Fibroblast of skin of right quadriceps (primary cell): ENCODE measurements at regions not wholly inside any gene's neighbourhood (a gene's known extent, or its start where the extent isn't known, plus 50 kb on each side); places are given as distances from the start of the nearest gene placed in this dataset.

Source experiments
- DNase-seq: peaks from one replicate; pipeline ENCODE4 v3.0.0-alpha.2; 2013

GRCh38 chr14:71725922-71726579, 206.2 kb upstream of the RGS6 start:
- DNase-seq = peak; percentile 87

DNA sequence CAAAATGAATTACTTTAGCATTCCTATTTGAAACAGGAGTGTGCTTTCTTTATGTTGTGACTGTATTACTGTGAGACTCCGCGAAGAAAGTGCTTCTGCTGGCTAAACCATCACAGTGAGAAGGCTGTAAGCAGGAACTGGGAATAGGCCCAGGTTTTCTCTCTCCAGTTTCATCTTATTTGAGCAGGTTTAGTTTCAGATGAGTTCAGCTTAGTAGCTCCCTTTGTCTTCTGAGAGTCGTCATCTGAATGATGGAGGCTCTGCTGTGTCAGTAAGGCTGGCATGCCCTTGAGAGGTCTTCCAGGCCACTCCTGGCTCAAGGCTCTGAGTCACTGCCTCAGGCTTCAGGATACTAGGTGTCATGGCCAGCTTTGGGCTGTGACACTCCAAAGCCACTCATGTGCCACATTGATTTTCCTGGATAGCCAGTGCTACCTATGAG, 205.6 kb upstream of the RGS6 start:
- DNase-seq = no peak

DNA sequence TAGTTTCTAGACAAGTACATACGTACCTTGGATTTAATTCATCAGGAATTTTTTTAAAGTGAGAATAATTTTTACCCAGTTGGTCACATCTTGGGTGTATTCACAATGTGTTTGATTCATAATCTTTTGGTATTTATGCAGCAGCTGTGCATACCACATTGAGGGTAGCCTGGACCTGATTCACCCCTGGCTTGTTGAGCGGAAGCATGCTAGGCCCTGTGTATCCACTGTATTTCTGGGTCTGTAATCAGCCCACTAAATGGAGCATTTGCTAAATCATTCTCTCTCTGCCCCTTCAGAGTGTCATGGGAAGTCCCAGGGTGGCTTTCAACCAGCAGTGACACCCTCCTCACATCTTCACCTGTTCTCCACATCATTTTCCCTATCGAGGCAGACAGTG, 203.8 kb upstream of the RGS6 start:
- peak; percentile 31 for DNase-seq

GRCh38 chr14:71729596-71729995, 202.6 kb upstream of the RGS6 start:
- DNase-seq = no peak

GRCh38 chr14:71730471-71730870, 201.8 kb upstream of the RGS6 start:
- DNase-seq = peak; percentile 48

DNA sequence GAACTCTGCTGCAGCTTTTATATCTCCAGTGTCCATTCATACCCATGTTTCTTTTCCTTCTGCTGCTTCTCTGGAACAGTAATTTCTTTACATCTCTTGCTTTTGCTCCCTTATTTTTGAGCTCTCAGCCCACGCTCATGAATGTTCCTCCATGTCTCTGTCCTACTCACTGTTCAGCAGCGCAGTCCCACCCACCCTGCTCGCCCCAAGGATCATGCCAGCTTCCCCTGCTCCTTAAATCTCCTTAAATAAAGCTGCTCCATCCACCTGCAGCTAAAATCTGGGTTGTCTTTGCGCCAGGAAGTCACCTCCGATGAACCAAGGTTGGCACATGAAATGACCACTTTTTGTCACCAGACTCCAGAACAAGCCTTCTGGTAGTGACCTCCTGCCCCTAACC, 201.1 kb upstream of the RGS6 start:
- no peak for DNase-seq

- DNase-seq = peak; percentile 77
Observed at GRCh38 chr14:71733210-71733883, 198.9 kb upstream of the RGS6 start.

DNA sequence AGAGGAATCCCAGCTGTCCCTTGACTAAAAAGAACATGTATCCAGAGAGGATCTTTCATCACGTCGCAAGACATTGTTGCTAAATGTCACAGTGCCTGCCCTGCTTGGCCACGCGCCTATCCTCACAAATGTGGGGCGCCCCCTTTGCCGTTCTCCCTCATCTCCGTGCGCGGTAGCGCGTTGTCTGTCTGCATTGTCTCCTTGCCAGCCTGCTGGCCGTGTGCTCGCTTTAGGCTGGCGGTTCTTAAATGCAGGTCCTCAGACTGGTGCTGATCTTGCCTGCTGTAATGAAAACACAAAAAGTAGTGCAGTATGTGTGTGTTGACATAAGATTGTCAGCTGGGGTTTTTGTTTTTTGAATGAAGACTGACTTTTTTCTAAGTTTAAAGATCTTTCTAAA, 198.2 kb upstream of the RGS6 start:
- no peak for DNase-seq

DNA sequence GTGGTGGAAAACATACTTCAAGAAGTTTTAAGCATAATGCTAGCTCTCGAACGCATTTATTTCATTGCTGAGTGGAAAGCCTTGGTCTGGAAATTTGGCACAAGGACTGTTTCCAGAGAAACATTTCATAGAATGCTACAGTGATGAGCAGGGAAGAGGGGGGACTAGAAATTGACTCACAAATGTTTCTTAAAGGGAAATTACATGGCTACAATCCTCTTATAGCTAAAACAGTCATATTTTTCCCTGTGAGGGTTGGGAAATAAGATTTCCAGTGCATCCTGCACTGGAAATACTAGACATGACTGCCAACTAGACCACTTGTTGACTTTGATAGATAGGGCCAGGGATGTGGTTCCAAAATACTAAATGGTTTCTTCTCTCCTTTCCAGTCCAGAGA, 197.3 kb upstream of the RGS6 start:
- DNase-seq = peak; percentile 12

DNA sequence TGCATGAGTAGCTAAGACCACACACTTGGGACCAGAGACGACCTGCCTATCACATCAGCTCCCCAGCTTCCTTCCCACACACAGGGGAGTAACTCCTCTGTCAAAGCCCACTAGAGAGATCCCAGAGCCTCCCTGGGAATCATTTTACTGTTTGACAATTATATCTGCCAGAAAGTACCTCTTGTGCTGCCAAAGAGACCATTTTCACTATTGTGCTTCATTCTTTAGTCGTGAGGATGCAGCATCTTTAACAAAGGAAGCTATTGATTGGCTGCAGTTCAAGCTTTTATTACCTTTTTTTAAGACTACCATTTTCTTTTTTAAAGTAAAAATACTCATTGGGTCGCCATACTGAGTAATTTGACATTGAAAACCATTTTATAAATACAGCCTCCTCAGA, 194.5 kb upstream of the RGS6 start:
- no peak for DNase-seq

- DNase-seq = peak; percentile 24
Observed at GRCh38 chr14:71739273-71739990, 192.8 kb upstream of the RGS6 start.

- DNase-seq = no peak
Observed at GRCh38 chr14:71741241-71741640, 191.0 kb upstream of the RGS6 start.

DNA sequence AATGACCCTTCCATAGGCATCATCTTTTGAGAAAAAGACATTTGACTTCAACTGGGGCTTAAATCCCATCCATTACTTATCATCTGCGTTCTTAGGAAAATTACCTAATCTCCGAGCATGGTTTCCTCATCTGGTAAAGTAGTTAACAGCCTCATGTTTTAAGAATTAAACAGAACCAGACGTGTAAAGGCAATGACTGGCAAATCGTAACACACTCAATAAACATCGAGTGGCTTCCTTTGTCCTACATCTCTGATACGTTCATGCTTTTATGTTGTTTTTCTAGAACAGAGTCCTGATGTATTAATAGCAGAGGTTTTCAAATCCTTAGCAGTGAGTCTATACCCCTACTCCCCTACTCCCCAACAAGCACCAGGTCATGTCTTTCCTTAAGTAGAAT, 189.7 kb upstream of the RGS6 start:
- DNase-seq = peak; percentile 49

- DNase-seq = no peak
Observed at GRCh38 chr14:71745072-71745471, 187.2 kb upstream of the RGS6 start.

- DNase-seq = no peak
Observed at GRCh38 chr14:71748196-71748595, 184.0 kb upstream of the RGS6 start.

- no peak for DNase-seq
Observed at GRCh38 chr14:71749613-71750238, 182.5 kb upstream of the RGS6 start.

DNA sequence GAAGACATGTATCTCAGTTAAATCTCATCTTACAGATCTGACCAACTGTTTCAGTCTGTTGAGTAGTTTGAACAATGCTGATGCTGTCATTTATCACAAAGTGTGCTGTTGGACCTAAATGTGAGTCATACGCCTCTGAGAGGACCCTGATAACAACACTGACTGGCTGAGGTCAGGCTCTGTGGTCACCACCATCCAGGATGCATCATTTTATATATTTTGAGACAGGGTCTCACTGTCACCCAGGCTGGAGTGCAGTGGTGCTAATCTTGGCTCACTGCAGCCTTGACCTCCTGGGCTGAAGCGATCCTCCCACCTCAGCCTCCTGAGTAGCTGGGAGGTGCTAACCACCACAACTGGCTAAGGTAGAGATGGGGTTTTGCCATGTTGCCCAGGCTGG, 181.0 kb upstream of the RGS6 start:
- no peak for DNase-seq

DNA sequence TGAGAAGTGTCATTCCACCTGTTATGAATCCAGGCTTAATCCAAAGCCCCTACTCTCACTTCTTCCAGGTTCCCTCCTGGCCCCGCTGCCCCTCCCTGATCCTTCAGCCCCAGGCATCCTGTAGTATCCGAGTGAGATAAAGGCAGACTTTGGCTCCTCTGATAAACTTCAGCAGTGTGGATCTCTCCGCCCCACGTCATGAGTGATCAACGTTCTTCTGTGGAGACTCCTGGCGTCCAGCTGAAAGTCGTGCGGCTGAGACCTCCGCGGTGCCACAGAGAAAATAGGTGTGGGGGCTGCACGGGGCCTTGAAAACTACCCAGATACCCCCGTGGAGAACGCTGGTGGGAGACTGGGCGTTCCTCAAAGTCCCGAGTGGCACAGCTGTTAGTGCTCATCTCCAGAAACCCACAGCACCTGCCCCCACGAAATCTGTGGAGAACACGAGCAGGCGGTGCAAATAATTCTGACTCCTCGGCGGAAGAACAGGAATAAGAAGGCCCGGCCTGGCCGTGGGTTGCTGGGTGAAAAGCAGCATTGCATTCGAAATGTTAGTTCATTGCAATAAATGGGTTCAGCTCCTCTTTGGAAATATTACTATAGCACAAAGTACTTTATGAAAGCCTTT, 180.0 kb upstream of the RGS6 start:
- no peak for DNase-seq

DNA sequence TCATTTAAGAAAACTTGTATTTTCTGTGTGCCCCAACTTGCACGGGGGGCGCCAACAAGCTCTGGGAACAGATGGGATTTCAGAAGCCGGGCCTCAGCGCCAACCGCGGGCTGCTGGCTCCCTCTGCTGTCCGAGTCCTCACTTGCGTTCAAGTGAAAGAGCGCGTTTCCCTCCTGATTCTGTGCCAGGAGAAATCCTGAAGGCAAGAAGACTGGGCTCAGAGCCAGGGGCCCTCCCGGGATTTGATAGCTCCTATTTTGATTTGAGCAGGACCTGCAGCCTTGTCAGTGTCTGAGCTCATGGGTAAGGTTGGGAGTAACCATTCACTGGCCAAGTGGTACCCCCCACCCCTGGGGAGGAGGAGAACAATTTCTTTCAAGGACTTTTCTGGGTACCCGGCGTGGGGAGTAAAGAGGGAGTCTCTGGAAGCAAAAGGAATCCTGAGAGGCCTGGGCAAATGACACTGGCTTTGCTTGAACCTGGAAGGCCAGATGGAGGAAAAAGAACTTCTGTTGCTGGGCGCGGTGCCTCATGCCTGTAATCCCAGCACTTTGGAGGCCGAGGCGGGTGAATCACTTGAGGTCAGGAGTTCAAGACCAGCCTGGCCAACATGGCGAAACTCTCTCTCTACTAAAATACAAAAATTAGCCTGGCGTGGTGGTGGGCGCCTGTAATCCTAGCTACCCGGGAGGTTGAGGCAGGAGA, 179.0 kb upstream of the RGS6 start:
- DNase-seq = peak; percentile 91

DNA sequence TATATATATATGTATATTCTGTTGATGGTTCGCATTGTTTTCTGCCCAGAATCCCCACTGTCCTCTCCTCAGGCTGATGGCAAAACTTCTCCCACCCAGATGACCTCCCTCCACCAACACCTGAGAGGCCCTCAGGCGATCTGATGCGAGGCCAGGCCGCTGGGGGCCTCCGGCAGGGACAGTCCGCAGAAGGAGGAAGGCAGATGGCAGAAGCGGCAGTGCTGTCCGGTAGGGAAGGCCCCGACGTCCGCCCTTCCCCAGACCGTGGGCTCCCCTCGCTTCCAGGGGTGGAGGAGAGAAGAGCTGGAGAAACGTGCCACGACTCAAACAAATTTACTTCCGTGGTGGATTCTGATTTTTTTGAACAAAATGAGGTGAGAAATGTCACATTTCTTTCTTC, 178.3 kb upstream of the RGS6 start:
- DNase-seq = no peak

GRCh38 chr14:71754422-71755095, 177.7 kb upstream of the RGS6 start:
- no peak for DNase-seq
